SU-DHL-6 (cell line): ENCODE measurements at regions not wholly inside any gene's neighbourhood (a gene's known extent, or its start where the extent isn't known, plus 50 kb on each side); places are given as distances from the start of the nearest gene placed in this dataset.

Source experiments
- H2AFZ ChIP-seq: fragments of 200-600 bp; sonication (generic); 2 replicates; pipeline ENCODE4 v1.6.1; 2014; ENCODE audit warnings: low read depth, mild to moderate bottlenecking, moderate library complexity, mixed read lengths, antibody characterized with exemption, low read length; ENCODE audit not compliant: severe bottlenecking
- H3F3A ChIP-seq: fragments of 200-600 bp; shearing (Covaris generic); 2 replicates; pipeline ENCODE4 v1.6.0; 2016; ENCODE audit warnings: antibody characterized with exemption, mild to moderate bottlenecking; ENCODE audit not compliant: insufficient read depth
- H3K27ac ChIP-seq: fragments of 200-600 bp; sonication (generic); 2 replicates; pipeline ENCODE4 v1.5.1; 2016; ENCODE audit warnings: low read depth, mild to moderate bottlenecking, low read length, moderate library complexity, mixed read lengths
- H3K27me3 ChIP-seq: fragments of 200-600 bp; sonication (generic), shearing (Covaris generic); 2 replicates; pipeline ENCODE4 v1.6.0; 2014; ENCODE audit warnings: mild to moderate bottlenecking, low read length
- H3K36me3 ChIP-seq: fragments of 200-600 bp; sonication (generic); 2 replicates; pipeline ENCODE4 v1.6.1; 2014; ENCODE audit warnings: mild to moderate bottlenecking, low read length, mixed read lengths
- H3K4me2 ChIP-seq: fragments of 300-600, 200-600 bp; shearing (Covaris generic), sonication (generic); 2 replicates; pipeline ENCODE4 v1.6.0; 2014; ENCODE audit warnings: low read length, low read depth, mild to moderate bottlenecking; ENCODE audit not compliant: poor library complexity, severe bottlenecking
- H3K4me3 ChIP-seq: fragments of 200-600 bp; sonication (generic); 2 replicates; pipeline ENCODE4 v1.5.1; 2014; ENCODE audit warnings: antibody characterized with exemption, low read length, mild to moderate bottlenecking, mixed read lengths; ENCODE audit not compliant: insufficient read depth, poor library complexity, severe bottlenecking
- H3K79me2 ChIP-seq: fragments of 200-600 bp; sonication (generic); 2 replicates; pipeline ENCODE4 v1.6.1; 2014; ENCODE audit warnings: mild to moderate bottlenecking, low read length, moderate library complexity; ENCODE audit not compliant: insufficient read depth
- H3K9ac ChIP-seq: fragments of 200-600 bp; sonication (generic); 2 replicates; pipeline ENCODE4 v1.7.0; 2014; ENCODE audit warnings: mild to moderate bottlenecking, low read length
- H3K9me2 ChIP-seq: fragments of 200-600 bp; sonication (generic); replicated peaks from 2 replicates; pipeline ENCODE4 v1.6.1; 2014; ENCODE audit warnings: low read length; ENCODE audit not compliant: insufficient read depth
- H3K9me3 ChIP-seq: fragments of 200-600 bp; sonication (generic); 2 replicates; pipeline ENCODE4 v1.6.1; 2014; ENCODE audit warnings: low read length, mixed read lengths; ENCODE audit not compliant: insufficient read depth
- H4K20me1 ChIP-seq: fragments of 200-600 bp; sonication (generic); 2 replicates; pipeline ENCODE4 v1.6.1; 2014; ENCODE audit warnings: low read depth, mild to moderate bottlenecking, antibody characterized with exemption, low read length, moderate library complexity, mixed read lengths
- CTCF ChIP-seq: fragments of 200-600 bp; sonication (generic); IDR thresholded peaks from one replicate; pipeline ENCODE4 v1.5.1; 2017; ENCODE audit warnings: antibody characterized with exemption, mild to moderate bottlenecking, low read length, moderate library complexity; ENCODE audit not compliant: insufficient read depth, poor library complexity, severe bottlenecking
- EZH2phosphoT487 ChIP-seq: fragments of 200-600 bp; sonication (generic), shearing (Covaris generic); conservative IDR thresholded peaks from 2 replicates; pipeline ENCODE4 v1.6.1; 2018; ENCODE audit warnings: mild to moderate bottlenecking, antibody characterized with exemption, low read length, moderate library complexity, mixed read lengths

- Histone ChIP-seq H3K27ac (no peak overlapping the region), H3K79me2 (no peaks in the 10 kb centered on the region), H3F3A (no peaks in the 10 kb centered on the region), H3K4me2 (no peak overlapping the region), H3K9ac (no peak overlapping the region), H4K20me1 (no peaks in the 10 kb centered on the region), H2AFZ (no peak overlapping the region), H3K9me3 (no peaks in the 10 kb centered on the region), H3K9me2 (no peaks in the 10 kb centered on the region), H3K27me3 (no peaks in the 10 kb centered on the region), H3K4me3 (no peak overlapping the region), H3K36me3 (no peaks in the 10 kb centered on the region)
- TF ChIP-seq CTCF, result no peak
- no peak for TF ChIP-seq EZH2phosphoT487
Measured at GRCh38 chr4:89614155-89614554, 222.8 kb downstream of the SNCA start.

- Histone ChIP-seq H3K9ac (no peak overlapping the region), H3K4me3 (no peak overlapping the region), H3K4me2 (no peak overlapping the region), H2AFZ (no peak overlapping the region), H3K27me3 (no peaks in the 10 kb centered on the region), H3K27ac (no peak overlapping the region), H4K20me1 (no peaks in the 10 kb centered on the region), H3K9me2 (no peaks in the 10 kb centered on the region), H3K9me3 (no peaks in the 10 kb centered on the region), H3K36me3 (no peaks in the 10 kb centered on the region), H3F3A (no peaks in the 10 kb centered on the region), H3K79me2 (no peaks in the 10 kb centered on the region)
- TF ChIP-seq CTCF (no peak), EZH2phosphoT487 (no peak)
Measured at GRCh38 chr4:89610236-89610635, 226.7 kb downstream of the SNCA start.

GRCh38 chr4:89609756-89610155 is 227.2 kb downstream of the SNCA start:
- no peak for TF ChIP-seq CTCF
- TF ChIP-seq EZH2phosphoT487, result no peak
- Histone ChIP-seq H3K36me3 (no peaks in the 10 kb centered on the region), H3F3A (no peaks in the 10 kb centered on the region), H3K79me2 (no peaks in the 10 kb centered on the region), H3K27me3 (no peaks in the 10 kb centered on the region), H2AFZ (no peak overlapping the region), H3K4me3 (no peak overlapping the region), H3K4me2 (no peak overlapping the region), H3K27ac (no peak overlapping the region), H4K20me1 (no peaks in the 10 kb centered on the region), H3K9ac (no peak overlapping the region), H3K9me3 (no peaks in the 10 kb centered on the region), H3K9me2 (no peaks in the 10 kb centered on the region)

GRCh38 chr4:89604951-89605350 is 232.0 kb downstream of the SNCA start:
- Histone ChIP-seq H3K4me3 (no peak overlapping the region), H3K9me2 (no peaks in the 10 kb centered on the region), H4K20me1 (no peaks in the 10 kb centered on the region), H3K9me3 (no peaks in the 10 kb centered on the region), H3F3A (no peaks in the 10 kb centered on the region), H3K27ac (no peak overlapping the region), H3K4me2 (no peak overlapping the region), H2AFZ (no peak overlapping the region), H3K9ac (no peak overlapping the region), H3K36me3 (no peaks in the 10 kb centered on the region), H3K79me2 (no peaks in the 10 kb centered on the region), H3K27me3 (no peaks in the 10 kb centered on the region)
- TF ChIP-seq CTCF (no peak), EZH2phosphoT487 (no peak)
